Occipital lobe (tissue), 1 donor: ENCODE measurements at regions not wholly inside any gene's neighbourhood (a gene's known extent, or its start where the extent isn't known, plus 50 kb on each side); places are given as distances from the start of the nearest gene placed in this dataset.
"Not testable (repeated sequence)": the region's sequence is repeated elsewhere in the genome, so short reads cannot be mapped to it uniquely, and the experiment has no call there.

Experiments used
- DNase-seq: peaks from one replicate; lab custom pipeline; 2025; lab: John Stamatoyannopoulos, UW

GRCh38 chr13:107821492-107821891 lies 393.8 kb downstream of the LIG4 start:
- DNase-seq, result no peak

DNA sequence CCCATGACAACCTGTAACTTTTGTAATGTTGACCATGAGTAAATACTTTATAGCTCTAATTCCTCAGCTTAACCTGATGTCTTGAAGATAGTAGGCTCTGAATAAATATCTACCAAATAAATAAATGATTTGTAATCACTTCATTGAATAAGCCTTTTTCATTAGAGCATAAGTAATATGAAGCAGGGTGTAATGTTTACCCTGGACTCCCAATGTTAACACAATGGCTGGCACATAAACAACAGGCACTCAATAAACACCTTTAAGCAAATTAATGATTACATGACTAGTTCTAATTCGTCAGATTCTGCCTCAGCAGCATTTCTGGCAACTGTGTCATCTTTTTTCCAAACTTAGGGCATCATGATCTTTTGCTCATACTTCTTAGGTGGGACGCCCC lies 396.3 kb downstream of the LIG4 start:
- no peak for DNase-seq

GRCh38 chr13:107817647-107818287 lies 397.6 kb downstream of the LIG4 start:
- DNase-seq, result no peak

DNA sequence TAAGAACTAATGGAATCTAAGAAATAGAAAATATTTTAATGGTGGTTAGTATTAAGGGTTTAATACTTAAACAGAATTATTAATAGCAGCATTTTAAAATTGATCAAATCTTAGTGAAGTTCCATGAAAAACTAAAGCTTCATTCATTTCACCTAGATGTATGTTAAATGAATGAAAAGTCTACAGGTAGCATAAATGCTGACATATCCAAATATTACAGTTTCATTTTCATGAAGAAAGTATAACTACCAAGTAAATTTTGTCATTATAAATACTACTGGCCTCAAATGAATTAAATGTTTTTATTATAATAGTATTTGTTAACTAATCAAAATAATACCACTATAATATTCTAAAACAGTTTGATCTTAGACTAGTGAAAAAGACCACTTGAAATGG lies 403.3 kb downstream of the LIG4 start:
- no peak for DNase-seq

- DNase-seq, result no peak
These were observed 403.9 kb downstream of the LIG4 start for GRCh38 chr13:107811233-107812013.

DNA sequence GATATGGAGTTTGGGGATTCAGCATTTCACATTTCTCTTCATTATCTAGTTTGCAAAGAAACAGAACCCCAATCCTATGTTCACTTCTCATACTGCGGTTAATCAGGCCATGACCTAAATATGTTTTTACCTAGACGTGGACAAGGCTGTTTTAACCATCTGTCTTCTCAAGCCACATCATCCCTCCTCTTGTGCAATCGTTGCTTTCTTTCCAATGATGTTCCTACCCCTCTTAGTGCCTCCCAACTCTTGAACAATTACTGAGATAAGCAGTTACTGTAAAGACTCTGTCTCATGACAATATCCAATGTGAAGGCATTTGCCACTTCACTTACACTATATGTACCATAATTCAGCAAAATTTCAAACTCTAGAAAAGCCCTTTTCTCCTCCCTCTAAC lies 406.2 kb downstream of the LIG4 start:
- no peak for DNase-seq

DNA sequence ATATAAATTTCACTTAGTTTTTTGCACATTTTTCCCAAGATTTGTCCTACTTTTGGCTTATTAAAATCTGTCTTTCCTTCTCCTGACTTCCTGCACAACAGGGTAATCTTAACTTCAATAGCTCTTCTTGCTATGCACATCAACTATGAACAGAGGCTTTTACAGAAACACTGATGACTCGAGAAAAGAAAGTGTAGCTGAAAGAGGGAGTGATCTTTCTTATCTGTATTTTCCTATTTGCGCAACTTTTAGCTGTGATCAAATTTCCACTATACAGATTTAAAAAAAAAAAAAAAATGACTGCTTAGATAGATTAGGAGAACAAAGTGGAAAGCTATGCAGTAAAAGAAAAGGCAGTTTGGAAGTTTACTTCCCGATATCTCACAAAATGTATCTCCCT lies 406.9 kb downstream of the LIG4 start:
- DNase-seq, result no peak

DNA sequence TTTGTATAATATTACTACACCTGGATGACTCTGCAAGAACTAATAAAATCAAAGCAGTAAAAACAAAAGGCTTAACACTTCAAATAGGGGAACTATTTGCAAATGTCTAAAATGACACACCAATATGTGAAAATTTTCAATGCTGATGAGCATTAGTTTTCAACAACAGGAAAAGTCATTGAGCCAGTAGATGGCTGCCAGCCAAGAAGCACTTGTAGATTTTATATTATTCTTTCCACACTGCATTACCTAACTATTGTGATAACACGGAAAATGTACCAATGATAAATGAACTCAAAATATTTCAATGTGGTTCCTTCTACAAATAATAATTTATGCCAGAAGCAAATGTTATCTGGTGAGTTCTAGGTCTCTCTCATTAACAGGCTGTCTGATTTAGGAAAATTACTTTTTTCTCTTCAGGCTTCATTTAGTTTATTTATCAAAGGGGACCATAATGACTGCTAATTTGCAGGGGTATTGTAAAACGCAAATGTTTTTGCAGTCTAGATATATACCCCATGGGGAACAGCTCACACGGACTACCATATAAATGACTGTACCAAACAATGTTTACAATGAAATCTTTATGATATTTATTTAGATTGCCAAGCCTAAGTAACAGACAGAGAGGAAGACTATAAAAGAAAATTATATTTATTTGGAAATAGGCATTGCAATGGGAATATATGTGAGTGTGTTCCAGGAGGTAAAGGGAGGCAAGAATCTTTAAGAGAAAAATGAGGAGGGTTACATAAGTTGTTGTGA lies 407.8 kb downstream of the LIG4 start:
- DNase-seq, result no peak

DNA sequence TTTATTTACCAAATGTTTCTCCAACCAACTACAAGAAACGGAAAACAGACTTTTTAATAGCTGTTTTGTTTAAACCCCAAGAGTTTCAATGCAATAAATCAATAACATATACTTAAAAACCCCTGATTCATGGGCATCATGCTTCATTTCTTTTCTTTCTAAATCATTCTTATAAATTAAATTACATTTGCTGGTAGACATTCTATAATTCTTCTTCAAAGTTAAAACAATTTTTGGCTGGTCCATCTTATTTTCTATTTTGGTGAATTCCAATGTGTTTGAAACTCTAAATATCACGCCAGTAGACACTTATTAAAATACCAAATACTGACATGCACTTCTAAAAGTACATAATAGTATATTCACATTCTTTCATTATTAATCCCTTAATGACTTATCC lies 408.6 kb downstream of the LIG4 start:
- no peak for DNase-seq

DNA sequence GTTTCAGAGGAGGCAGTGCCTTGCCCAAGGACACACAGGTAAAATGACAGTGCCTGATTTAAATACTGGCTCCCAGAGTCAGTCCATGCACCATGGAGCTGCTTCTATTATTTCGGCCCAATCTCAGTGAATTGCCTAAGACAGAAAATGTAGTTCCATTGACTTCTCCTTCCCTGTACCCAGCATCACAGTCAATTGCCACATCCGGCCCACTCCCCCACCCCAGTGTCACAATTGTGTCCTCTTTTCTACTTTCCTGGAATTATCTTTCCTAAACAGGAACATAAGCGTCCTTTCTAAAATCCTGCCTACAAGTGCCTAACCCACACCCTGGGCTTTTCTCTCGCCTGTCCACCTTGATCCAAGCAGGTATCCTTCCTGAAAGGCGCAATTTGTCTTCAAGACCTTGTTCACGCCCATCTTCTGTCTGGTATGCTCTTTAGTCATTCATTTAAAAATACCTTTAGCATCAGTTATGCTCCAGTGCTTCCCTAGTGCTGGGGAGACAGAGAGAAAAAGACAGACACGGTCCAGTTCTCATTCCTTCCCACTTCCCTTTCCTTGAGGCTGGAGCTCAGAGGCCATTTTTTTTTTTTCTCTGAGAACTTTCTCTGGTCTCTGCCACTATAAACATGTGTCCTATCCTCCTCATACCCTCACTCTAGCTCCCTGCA lies 411.4 kb downstream of the LIG4 start:
- DNase-seq, result no peak

DNA sequence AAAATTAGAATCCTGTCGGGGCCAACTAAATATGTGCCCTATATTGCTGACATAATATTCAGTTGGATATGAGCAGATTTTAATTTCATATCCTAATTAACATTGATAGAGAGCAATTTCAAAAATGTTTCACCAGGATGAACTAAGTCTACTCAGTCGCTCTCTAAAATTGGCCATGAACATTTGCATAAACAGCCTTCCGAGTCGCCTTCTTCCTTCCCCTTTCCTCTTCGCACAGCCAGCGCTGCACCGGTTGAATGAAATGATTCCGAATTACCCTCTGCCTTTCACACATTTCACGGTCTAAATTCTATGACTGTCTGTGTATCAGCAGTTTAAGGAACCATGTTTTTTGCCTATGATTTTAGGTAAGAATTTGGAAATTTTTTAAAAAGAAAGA lies 413.7 kb downstream of the LIG4 start:
- DNase-seq, result no peak

GRCh38 chr13:107799001-107799400 lies 416.3 kb downstream of the LIG4 start:
- no peak for DNase-seq

DNA sequence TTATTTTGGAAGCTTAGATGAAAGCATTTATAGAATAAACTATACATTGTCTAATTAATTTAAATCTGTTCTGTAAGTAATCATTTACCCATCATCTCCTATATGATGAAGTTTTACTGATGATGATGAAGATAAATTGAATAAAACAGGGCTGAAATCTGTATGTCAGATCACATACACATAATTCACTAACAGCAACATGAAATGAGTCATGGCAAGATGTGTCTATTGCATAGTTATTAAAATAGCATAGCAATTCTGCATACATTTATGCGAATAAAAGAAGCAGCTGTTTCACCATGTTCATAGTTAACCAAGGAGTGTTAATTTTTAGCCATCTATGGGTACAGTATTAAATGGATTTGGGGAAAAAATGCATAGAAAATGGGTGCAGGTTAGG lies 424.9 kb downstream of the LIG4 start:
- no peak for DNase-seq

GRCh38 chr13:107788464-107789165 lies 426.7 kb downstream of the LIG4 start:
- no peak for DNase-seq

DNA sequence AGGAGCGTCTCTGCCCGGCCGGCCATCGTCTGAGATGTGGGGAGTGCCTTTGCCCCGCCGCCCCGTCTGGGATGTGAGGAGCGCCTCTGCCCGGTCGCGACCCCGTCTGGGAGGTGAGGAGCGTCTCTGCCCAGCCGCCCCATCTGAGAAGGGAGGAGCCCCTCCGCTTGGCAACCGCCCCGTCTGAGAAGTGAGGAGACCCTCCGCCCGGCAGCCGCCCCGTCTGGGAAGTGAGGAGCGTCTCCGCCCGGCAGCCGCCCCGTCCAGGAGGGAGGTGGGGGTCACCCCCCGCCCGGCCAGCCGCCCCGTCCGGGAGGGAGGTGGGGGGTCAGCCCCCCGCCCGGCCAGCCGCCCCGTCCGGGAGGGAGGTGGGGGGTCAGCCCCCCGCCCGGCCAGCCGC lies 432.7 kb downstream of the LIG4 start:
- DNase-seq, result not testable (repeated sequence)

GRCh38 chr13:107778094-107778493 lies 437.2 kb downstream of the LIG4 start:
- no peak for DNase-seq

GRCh38 chr13:107770541-107770940 lies 444.8 kb downstream of the LIG4 start:
- no peak for DNase-seq

DNA sequence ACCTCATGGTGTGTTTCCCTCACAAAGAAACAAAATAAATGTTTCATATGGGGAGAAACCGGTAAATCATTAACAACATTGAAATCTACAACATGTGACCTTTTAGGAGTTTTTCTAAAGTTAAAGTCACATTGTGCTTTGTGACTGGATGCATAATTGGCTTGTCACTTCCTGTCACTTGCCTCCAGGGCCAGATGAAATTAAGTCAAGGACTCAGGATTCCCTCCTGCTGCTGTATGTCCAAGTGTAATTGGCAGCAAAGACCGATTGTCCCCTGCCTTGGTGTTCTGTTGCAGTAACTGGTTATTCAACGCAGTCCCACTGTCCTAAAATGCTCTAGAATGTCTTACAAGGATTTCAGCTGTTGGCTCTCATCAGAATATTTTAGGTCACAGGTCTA lies 448.2 kb downstream of the LIG4 start:
- DNase-seq, result no peak

- no peak for DNase-seq
These were observed 449.5 kb downstream of the LIG4 start for GRCh38 chr13:107765724-107766401.

DNA sequence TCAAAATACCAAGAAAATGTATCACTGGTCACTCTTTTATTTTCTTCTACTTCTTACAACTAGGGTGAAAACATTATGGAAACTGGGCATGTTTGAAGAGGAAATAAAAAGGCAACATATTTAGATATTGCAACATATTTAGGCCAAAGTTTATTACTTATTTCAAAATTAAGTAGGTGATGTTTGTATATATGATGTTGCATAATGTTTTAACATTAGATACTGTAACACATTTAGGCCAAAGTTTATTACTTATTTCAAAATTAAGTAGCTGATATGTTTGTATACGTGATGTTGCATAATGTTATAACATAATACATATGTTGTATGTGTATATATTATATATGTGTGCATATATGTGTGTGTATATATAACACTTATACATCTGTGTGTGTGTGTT lies 451.3 kb downstream of the LIG4 start:
- DNase-seq, result no peak

GRCh38 chr13:107753748-107754147 lies 461.6 kb downstream of the LIG4 start:
- no peak for DNase-seq
